ENCODE measurements at regions not wholly inside any gene's neighbourhood (a gene's known extent, or its start where the extent isn't known, plus 50 kb on each side); places are given as distances from the start of the nearest gene placed in this dataset.

- H2AFZ ChIP-seq (ENCODE audit: low read depth, low read length), result peak overlapping the region; percentile 32
- H3K4me1 ChIP-seq (ENCODE audit: insufficient read depth, low read length), result peaks cover 30% of the 10 kb centered on the region
- H3K9me3 ChIP-seq (ENCODE audit: low read length), result no peaks in the 10 kb centered on the region
- H3K4me3 ChIP-seq (ENCODE audit: low read length), result peak overlapping the region; percentile 27
- no peaks in the 10 kb centered on the region for H3K36me3 ChIP-seq (ENCODE audit: insufficient read depth, low read length)
- no peaks in the 10 kb centered on the region for H3K27me3 ChIP-seq (ENCODE audit: insufficient read depth, low read length)
Measured at GRCh38 chr6:22447249-22448196, 121.8 kb upstream of the HDGFL1 start.

- no peaks in the 10 kb centered on the region for H3K36me3 ChIP-seq (ENCODE audit: insufficient read depth, low read length)
- no peak overlapping the region for H2AFZ ChIP-seq (ENCODE audit: low read depth, low read length)
- peak overlapping the region; percentile 27 for H3K4me3 ChIP-seq (ENCODE audit: low read length)
- H3K4me1 ChIP-seq (ENCODE audit: insufficient read depth, low read length), result peaks cover 30% of the 10 kb centered on the region
- no peaks in the 10 kb centered on the region for H3K27me3 ChIP-seq (ENCODE audit: insufficient read depth, low read length)
- no peaks in the 10 kb centered on the region for H3K9me3 ChIP-seq (ENCODE audit: low read length)
Measured at GRCh38 chr6:22448291-22448711, 121.1 kb upstream of the HDGFL1 start.

GRCh38 chr6:22451962-22452361 lies 117.4 kb upstream of the HDGFL1 start:
- Histone ChIP-seq H3K4me3 (ENCODE audit: low read length) (no peak overlapping the region), H3K4me1 (ENCODE audit: insufficient read depth, low read length) (peaks cover 27% of the 10 kb centered on the region), H2AFZ (ENCODE audit: low read depth, low read length) (no peak overlapping the region), H3K36me3 (ENCODE audit: insufficient read depth, low read length) (no peaks in the 10 kb centered on the region), H3K27me3 (ENCODE audit: insufficient read depth, low read length) (no peaks in the 10 kb centered on the region), H3K9me3 (ENCODE audit: low read length) (no peaks in the 10 kb centered on the region)

- Histone ChIP-seq H3K9me3 (ENCODE audit: low read length) (no peaks in the 10 kb centered on the region), H3K36me3 (ENCODE audit: insufficient read depth, low read length) (no peaks in the 10 kb centered on the region), H3K27me3 (ENCODE audit: insufficient read depth, low read length) (no peaks in the 10 kb centered on the region), H2AFZ (ENCODE audit: low read depth, low read length) (no peak overlapping the region), H3K4me1 (ENCODE audit: insufficient read depth, low read length) (peaks cover 3% of the 10 kb centered on the region), H3K4me3 (ENCODE audit: low read length) (no peak overlapping the region)
Measured at GRCh38 chr6:22455378-22455777, 114.0 kb upstream of the HDGFL1 start.

GRCh38 chr6:22457996-22458395 lies 111.4 kb upstream of the HDGFL1 start:
- no peaks in the 10 kb centered on the region for H3K9me3 ChIP-seq (ENCODE audit: low read length)
- no peaks in the 10 kb centered on the region for H3K36me3 ChIP-seq (ENCODE audit: insufficient read depth, low read length)
- H3K27me3 ChIP-seq (ENCODE audit: insufficient read depth, low read length), result no peaks in the 10 kb centered on the region
- H2AFZ ChIP-seq (ENCODE audit: low read depth, low read length), result no peak overlapping the region
- peaks cover 3% of the 10 kb centered on the region for H3K4me1 ChIP-seq (ENCODE audit: insufficient read depth, low read length)
- H3K4me3 ChIP-seq (ENCODE audit: low read length), result no peak overlapping the region

- no peaks in the 10 kb centered on the region for H3K27me3 ChIP-seq (ENCODE audit: insufficient read depth, low read length)
- no peaks in the 10 kb centered on the region for H3K36me3 ChIP-seq (ENCODE audit: insufficient read depth, low read length)
- no peak overlapping the region for H3K4me3 ChIP-seq (ENCODE audit: low read length)
- H3K4me1 ChIP-seq (ENCODE audit: insufficient read depth, low read length), result no peaks in the 10 kb centered on the region
- no peaks in the 10 kb centered on the region for H3K9me3 ChIP-seq (ENCODE audit: low read length)
- H2AFZ ChIP-seq (ENCODE audit: low read depth, low read length), result no peak overlapping the region
Measured at GRCh38 chr6:22466665-22467245, 102.6 kb upstream of the HDGFL1 start.

- Histone ChIP-seq H3K27me3 (ENCODE audit: insufficient read depth, low read length) (no peaks in the 10 kb centered on the region), H3K36me3 (ENCODE audit: insufficient read depth, low read length) (no peaks in the 10 kb centered on the region), H3K4me1 (ENCODE audit: insufficient read depth, low read length) (no peaks in the 10 kb centered on the region), H3K4me3 (ENCODE audit: low read length) (no peak overlapping the region), H2AFZ (ENCODE audit: low read depth, low read length) (no peak overlapping the region), H3K9me3 (ENCODE audit: low read length) (no peaks in the 10 kb centered on the region)
Measured at GRCh38 chr6:22467645-22468044, 101.7 kb upstream of the HDGFL1 start.

GRCh38 chr6:22468256-22468965 lies 101.0 kb upstream of the HDGFL1 start:
- H2AFZ ChIP-seq (ENCODE audit: low read depth, low read length), result peak overlapping the region; percentile 22
- H3K4me1 ChIP-seq (ENCODE audit: insufficient read depth, low read length), result no peaks in the 10 kb centered on the region
- H3K9me3 ChIP-seq (ENCODE audit: low read length), result no peaks in the 10 kb centered on the region
- H3K36me3 ChIP-seq (ENCODE audit: insufficient read depth, low read length), result no peaks in the 10 kb centered on the region
- H3K27me3 ChIP-seq (ENCODE audit: insufficient read depth, low read length), result no peaks in the 10 kb centered on the region
- no peak overlapping the region for H3K4me3 ChIP-seq (ENCODE audit: low read length)

- Histone ChIP-seq H3K27me3 (ENCODE audit: insufficient read depth, low read length) (no peaks in the 10 kb centered on the region), H3K4me1 (ENCODE audit: insufficient read depth, low read length) (no peaks in the 10 kb centered on the region)
Measured at GRCh38 chr6:22470454-22471131, 98.8 kb upstream of the HDGFL1 start.

GRCh38 chr6:22471132-22471690 lies 98.2 kb upstream of the HDGFL1 start:
- Histone ChIP-seq H2AFZ (ENCODE audit: low read depth, low read length) (no peak overlapping the region), H3K27me3 (ENCODE audit: insufficient read depth, low read length) (no peaks in the 10 kb centered on the region), H3K9me3 (ENCODE audit: low read length) (no peaks in the 10 kb centered on the region), H3K4me3 (ENCODE audit: low read length) (no peak overlapping the region), H3K36me3 (ENCODE audit: insufficient read depth, low read length) (no peaks in the 10 kb centered on the region), H3K4me1 (ENCODE audit: insufficient read depth, low read length) (no peaks in the 10 kb centered on the region)

More at GRCh38 chr6:22470454-22471131, 98.8 kb upstream of the HDGFL1 start:
- Histone ChIP-seq H2AFZ (ENCODE audit: low read depth, low read length) (no peak overlapping the region), H3K9me3 (ENCODE audit: low read length) (no peaks in the 10 kb centered on the region), H3K4me3 (ENCODE audit: low read length) (no peak overlapping the region), H3K36me3 (ENCODE audit: insufficient read depth, low read length) (no peaks in the 10 kb centered on the region)

- Histone ChIP-seq H3K27me3 (ENCODE audit: insufficient read depth, low read length) (no peaks in the 10 kb centered on the region), H3K4me3 (ENCODE audit: low read length) (no peak overlapping the region), H3K36me3 (ENCODE audit: insufficient read depth, low read length) (no peaks in the 10 kb centered on the region), H3K9me3 (ENCODE audit: low read length) (no peaks in the 10 kb centered on the region), H2AFZ (ENCODE audit: low read depth, low read length) (no peak overlapping the region), H3K4me1 (ENCODE audit: insufficient read depth, low read length) (no peaks in the 10 kb centered on the region)
Measured at GRCh38 chr6:22471746-22472145, 97.6 kb upstream of the HDGFL1 start.

GRCh38 chr6:22473991-22474682 lies 95.2 kb upstream of the HDGFL1 start:
- Histone ChIP-seq H3K27me3 (ENCODE audit: insufficient read depth, low read length) (no peaks in the 10 kb centered on the region), H3K9me3 (ENCODE audit: low read length) (no peaks in the 10 kb centered on the region), H3K4me3 (ENCODE audit: low read length) (no peak overlapping the region), H3K36me3 (ENCODE audit: insufficient read depth, low read length) (no peaks in the 10 kb centered on the region), H2AFZ (ENCODE audit: low read depth, low read length) (no peak overlapping the region), H3K4me1 (ENCODE audit: insufficient read depth, low read length) (no peaks in the 10 kb centered on the region)

Measured in neuron (in vitro differentiated cells).